NCI-H524 (cell line): ENCODE measurements at regions not wholly inside any gene's neighbourhood (a gene's known extent, or its start where the extent isn't known, plus 50 kb on each side); places are given as distances from the start of the nearest gene placed in this dataset.
"Not testable (repeated sequence)": the region's sequence is repeated elsewhere in the genome, so short reads cannot be mapped to it uniquely, and the experiment has no call there.

Experiments
- DNase-seq, 2 experiments: peaks; one replicate each; lab custom pipeline; 2025; lab: John Stamatoyannopoulos, UW

DNA sequence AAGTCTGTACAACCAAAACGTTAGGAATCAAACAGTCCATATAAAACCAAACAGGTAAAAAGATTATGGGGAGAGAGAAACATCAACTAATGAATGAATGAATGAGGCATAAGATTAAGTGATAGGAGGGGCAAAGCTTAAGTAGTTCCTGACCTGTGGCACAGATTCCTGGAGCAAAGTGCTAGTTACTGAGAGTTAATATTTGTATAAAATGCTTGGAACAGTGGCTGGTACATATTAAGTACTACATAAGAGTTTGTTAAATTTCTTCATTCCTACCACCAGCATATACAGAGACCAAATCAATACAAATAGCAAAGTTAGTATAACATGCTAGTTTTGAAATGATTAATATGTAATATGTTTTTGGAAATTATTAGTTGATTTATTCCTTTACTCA lies 363.7 kb downstream of the ADAM29 start:
- DNase-seq, result no peak

DNA sequence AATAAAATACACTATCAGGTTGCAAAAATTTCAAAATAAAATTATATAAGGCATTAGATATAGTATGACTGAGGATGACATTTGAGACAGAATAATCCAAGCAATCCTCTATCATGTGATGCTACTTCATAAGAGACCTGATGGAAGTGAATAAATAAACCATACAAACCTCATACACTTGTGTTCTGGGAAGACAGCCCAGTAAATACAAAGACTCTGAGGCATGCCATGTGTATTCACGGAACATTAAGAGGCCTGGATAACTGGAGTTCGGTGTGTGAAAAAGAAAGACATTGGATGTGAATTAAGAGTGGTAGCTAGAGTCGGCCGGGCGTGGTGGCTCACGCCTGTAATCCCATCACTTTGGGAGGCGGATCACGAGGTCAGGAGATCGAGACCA lies 364.2 kb downstream of the ADAM29 start:
- no peak for DNase-seq

DNA sequence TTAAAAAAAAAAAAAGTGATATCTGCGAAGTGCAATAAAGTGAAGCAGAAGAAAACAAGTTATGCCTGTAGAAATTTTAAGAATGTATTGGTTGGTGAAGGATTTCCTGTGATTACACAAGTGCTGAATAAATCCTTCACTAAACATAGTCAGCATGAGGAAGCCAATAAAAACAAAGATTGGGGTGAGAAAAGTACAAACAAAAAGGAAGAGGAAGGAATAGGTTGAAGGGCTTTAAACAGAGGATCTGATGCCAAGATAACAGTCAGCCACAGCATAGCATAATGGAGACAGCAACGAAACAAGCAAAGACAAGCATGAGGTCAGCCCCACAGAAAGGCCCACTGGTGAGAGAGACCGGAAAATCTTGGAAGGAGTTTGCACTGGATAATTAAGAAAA lies 372.2 kb downstream of the ADAM29 start:
- DNase-seq, result no peak

DNA sequence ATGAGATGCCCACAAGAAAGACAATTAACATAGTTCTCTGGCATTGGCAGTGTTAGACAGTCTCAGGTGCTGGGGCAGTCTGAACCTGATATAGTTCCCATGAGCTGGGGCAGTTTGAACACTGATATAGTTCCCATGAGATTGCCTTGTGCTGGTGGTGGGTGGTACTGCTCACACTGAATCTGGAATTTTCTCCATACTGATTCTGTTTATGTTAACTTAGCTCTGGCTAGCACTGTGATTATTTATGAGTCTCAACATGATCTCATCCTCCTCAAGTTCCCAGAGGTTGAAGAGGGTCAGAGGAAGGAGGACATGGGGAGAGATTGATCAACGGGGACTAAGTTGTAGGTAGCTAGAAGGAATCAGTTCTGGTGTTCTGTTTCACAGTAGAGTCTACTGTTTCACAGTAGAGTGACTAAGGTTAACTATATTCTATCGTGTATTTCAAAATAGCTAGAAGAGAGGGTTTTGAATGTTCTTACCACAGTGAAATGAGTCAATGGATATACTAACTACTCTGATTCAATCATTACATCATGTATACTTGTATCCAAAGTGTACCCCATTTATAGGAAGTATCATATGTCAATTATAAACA lies 379.9 kb downstream of the ADAM29 start:
- no peak for DNase-seq

DNA sequence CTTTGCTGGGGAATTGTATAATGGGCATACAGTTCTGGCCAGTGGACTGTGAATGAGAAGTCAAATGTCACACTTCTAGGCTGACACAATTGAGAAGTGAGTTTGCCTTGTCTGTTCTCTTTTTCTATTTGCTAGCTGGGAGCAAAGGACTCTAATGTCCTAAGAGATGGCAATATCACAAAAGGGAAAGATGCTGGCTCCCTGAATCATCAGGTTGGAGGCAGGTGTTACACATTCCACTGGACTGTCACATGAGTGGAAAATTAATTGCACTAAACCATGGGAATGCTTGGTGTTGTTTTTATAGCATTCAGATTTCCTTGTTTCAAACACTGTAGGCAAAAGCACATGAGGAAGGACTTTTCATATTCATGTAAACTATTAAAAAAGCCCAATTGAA lies 388.3 kb downstream of the ADAM29 start:
- DNase-seq, result no peak

DNA sequence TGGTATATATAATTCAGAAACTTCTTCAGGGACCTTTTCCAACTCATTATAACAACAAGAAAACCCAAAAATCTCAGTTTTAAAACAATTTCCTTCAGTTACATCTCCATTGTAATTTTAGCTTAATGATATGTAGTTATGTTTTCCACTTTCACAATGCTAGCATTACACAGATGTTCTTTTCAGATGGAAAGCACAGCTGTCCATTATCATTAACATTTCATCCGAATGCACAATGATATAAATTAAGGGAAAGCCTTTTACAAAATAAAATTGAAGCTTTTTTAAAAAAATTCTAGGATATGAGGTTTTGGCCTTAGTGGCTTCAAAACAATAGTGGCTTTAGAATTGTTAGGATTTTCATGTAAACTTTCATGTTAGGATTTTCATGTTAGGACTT lies 389.2 kb downstream of the ADAM29 start:
- DNase-seq, result no peak

DNA sequence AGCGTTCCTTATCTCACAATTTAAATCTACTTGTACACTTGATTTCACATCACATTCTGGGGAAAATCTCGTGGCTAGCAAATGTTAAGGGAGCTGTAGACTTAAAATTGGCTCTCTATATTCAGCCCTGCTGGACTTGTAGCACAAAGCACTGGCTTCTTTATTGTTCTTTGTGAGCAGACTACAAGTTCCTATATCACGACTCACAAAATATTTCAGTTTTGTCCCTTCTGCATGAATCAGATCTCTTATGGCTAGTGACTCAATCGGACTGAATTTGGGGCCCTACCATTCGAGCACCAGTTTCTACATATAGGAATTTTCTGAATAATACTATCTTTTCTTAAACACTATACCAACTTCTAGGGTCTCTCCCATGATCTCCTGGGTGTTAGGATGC lies 390.1 kb downstream of the ADAM29 start:
- no peak for DNase-seq

DNA sequence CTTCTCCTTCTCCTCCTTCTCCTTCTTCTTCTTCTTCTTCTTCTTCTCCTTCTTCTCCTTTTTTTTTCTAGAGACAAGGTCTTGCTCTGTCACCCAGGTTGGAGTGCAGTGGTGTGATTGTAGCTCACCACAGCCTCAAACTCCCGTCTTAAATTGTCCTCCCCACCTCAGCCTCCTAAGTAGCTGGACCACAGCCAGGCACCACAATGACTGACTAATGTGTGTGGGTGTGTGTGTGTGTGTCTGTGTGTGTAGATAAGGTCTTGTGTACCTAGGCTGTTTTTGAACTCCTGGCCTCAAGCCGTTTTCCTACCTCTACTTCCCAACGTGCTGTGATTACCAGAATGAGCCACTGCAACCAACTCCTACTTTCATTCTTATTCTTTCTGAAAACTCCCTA lies 390.9 kb downstream of the ADAM29 start:
- DNase-seq, result no peak

DNA sequence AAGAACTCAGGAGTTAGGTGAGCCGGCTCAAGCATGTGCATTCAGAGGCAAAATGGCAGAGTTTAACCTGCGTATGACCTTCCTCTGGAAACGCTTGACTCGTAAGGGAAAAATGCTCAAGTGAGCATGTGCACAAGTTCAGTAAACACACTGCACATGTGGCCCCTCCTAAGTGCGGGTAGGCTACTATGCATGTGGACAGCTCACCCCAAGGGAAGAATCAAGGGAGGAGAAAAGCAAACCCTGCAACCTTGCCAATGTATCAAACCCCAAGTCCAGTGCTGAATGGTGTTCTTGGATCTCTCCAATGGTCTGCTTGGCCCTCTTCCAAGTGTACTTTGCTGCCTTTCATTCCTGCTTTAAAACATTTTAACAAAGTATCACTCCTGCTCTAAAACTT lies 407.1 kb downstream of the ADAM29 start:
- DNase-seq, result no peak

DNA sequence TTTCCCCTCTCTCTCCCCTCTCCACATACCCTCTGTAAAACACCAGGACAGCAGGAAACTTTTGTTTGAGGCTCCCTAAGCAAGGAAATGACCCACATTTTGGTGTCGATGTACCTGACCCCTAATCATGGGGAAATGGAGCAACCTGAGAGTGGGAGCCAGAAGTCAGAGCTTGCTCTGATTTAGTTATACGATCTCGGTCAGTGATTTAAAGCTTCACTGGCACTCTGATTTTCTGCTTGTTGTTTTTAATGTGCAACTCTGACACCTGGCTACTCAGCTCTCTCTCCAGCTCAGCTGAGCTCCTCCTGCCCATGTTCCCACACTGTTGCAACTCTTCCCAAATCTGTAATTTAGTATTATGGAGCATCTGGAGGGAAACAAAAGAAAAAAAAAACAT lies 408.6 kb downstream of the ADAM29 start:
- no peak for DNase-seq

DNA sequence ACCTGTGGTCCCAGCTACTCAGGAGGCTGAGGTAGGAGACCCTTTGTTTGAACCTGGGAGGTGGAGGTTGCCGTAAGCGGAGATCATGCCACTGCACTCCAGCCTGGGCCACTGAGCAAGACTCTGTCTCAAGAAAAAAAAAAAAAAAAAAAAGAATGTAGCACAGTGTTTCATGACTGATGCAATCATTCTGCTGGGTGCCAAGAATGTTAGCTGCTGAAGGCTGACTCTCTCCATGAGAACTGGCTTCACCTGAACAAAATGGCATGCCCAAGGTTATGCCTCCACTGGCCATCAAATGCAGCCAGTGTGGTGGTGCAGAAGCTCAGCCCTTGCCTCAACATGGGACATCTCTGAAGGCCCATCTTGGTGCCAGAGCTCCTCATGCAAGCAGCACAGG lies 412.1 kb downstream of the ADAM29 start:
- no peak for DNase-seq

DNA sequence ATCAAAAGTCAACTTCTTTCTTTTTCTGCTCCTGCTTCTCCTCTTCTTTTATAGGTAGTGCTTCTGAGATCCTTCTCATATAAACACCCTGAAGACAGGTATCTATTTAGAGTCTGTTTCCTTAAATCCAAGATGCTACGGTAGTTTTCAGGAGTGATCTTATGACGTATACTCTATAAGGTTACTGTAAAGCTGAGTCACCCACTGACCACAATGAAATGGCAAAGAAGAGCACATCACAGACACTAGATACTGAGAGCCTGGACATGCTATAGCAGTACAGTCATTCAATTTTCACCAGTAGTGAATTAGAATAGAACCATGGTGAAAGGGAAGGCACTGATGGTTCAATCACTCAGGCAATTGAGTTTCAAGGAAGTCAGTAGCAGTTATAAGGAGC lies 412.5 kb downstream of the ADAM29 start:
- no peak for DNase-seq

DNA sequence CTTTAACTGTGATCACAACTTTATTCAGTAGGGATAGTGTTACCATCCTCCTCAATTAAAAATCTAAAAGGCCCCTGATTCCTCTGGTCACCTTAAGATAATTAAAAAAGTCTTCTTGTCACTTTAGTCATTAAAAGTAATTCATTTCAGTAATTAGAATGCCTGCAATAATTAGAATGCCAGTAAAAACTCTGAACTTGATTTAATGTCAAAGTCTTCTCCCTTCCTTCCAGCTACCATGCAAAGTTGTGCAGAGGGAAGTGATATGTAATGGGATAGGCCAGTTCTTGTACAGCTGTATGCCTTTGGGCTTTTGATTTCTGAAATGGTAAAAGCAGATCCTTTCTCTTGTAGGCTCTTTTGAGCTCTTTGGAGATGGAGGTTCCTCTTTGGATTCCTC lies 417.2 kb downstream of the ADAM29 start:
- no peak for DNase-seq

DNA sequence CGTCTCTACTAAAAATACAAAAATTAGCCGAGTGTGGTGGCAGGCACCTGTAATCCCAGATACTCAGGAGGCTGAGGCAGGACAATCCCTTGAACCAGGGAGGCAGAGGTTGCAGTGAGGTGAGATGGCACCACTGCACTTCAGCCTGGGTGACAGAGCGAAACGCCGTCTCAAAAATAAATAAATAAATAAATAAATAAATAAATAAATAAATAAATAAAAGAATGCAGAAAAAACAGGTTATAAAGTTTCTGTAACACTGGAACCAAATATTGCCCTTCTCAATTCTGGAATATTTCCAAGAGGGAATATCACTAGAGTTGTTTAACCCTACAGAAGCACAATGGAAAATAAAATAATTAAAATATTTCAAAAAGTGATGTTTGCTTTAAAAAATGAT lies 418.4 kb downstream of the ADAM29 start:
- not testable (repeated sequence) for DNase-seq

DNA sequence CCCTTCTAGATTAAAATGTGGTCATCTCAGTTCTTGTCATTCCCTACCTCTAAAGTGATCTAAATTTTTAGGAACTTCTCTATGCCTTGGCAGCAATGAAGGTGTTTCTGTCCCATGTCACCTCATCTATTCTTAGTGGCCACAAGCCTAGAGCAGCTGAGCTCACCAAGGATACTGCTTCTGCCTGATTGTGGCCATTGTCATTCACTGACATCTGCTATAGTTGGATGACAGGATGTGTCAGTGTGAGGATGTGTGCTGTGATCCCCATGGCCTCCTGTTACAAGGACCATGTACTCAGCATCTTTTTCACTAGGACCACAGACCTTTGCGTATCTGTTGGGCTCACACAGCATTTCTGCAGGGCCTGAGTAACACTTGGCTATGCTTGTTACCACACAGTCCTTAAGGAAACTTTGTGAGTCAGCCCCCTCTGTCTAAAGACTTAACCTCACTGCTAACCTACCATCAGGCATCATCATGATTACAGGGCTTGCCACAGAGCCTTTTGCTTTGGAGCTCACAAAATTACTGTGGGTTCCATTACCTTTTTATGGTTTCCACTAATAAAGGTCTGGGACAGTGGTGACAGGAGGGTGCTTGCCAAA lies 421.0 kb downstream of the ADAM29 start:
- no peak for DNase-seq

DNA sequence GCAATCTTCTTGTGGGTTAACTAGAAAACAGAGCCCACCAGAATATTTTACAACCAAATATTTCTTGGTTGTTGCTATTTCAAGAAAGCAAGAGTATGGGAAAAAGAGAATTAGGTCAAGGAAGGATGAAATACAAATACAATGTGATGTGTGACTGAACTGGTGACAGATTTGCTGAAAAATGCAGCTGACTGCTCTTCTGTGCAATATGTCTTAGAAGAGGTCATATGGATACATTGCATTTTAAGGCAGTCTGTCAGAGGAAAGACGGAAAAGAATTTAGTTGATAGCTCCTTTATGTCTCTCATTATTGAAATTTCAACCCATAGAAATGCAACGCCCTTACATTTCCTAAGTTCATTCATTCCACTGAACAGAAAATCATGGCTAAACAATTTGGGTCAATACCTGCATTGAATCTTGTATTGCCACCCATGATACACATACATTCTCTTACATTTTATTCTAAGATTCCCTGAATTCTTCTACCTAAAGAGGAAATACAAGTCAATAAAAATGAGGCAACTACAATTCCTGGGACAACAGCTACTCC lies 423.1 kb downstream of the ADAM29 start:
- DNase-seq, result no peak

DNA sequence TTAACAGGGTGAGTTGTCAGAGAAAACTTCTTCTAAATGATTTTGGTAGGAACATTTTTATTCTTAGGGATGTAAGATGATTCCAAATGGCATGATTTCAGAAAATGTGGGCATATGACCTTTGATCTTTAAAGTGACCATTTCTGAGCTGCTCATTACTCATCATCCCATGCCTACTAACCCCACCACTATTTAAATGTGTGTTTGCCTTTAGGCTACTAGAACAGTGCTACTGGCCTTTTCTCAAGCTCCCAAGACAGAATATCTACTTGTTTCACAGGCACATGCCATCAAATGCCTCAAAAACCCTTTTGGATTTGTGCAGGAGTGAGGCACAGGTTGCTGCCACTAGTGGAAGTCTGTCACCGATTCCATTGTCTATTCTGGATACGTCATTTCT lies 428.2 kb downstream of the ADAM29 start:
- no peak for DNase-seq

DNA sequence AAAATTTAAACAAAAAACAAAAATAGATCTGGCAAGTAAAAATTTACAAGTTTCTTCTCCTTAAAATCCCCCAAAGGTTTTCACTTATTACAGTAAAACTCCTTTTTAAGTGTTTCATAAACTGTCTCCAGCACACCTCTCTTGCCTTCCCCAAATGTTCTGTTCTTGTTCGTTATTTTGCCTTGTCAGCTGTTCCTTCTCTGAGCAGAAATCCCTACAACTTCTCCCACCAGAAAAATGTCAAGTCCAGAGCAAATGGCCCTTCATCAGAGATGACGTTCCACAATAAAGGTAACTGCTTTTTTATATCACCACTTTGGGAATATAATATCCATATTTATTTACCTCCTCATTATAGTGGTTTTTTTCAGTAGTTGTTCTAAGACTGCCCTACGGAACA lies 432.1 kb downstream of the ADAM29 start:
- DNase-seq, result no peak

DNA sequence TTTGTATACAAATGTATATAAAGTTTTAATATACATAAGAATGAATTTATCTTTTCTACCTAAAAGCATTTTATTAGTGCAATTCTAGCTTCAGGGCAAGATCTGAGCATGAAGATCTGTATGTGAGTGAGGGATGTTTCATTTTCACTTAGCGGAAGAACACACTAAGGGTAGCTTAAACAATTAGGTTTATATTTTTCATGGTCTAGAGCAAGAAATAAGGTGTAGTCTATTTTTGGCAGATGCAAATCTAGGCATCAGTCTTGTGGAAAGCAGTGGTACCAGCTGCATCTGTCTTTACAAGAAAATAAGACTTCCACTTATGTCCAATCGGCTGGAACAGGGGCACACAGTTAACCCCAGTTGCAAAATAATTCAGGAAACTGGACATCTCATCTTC lies 433.3 kb downstream of the ADAM29 start:
- peak in 1 of 2 experiments; percentile 16 for DNase-seq

DNA sequence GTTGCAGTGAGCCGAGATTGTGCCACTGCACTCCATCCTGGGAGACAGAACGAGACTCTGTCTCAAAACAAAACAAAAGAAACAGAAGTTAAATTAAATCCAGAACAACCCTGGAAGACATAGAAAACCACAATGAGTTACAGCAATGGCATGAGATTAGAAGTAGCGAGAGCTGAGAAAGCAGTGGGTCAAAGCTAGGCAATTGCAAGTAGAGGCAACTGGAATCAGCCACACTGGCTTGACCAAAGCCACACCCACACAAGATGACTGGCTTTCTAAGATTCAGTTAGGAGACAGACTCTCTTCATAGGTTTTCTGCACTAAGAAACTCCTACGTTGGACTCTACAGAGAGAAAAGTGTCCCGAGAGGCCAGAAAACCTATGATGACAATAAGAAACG lies 443.0 kb downstream of the GPM6A start:
- no peak for DNase-seq

DNA sequence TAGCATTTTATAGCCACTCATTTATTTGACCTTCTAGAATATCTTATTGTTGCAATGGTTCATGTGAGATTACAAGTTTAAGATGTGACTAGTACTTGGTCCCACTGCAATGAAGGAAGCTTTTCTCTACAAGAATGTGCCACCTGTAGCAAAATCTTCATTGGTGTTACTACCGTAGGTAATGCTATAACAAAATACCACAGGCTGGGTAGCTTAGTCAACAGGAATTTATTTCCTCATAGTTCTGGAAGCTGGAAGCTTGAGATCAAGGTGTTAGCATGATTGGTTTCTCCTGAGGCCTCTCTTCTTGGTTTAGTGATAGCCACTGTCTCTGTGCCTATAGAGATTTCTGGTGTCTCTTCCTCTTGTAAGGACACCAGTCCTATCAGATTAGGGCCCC lies 441.0 kb downstream of the GPM6A start:
- DNase-seq, result no peak

DNA sequence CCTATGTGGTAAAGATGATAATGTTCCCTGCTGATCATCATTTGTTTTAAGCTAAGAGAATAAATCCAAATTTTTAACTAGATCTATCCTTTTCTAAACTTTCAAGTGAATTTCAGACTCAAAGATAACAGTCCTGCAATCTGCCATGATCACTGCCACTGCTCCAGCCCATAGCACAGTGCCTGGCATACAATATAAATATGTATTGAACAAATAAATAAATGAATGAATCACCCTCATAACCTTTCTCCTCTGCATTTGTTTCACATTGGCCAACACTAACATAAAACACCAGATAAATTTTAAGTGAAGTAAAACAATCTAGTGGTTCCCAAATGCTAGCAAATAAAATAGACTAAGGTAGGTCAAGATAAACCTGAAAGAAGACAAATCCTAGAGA lies 439.0 kb downstream of the GPM6A start:
- no peak for DNase-seq

DNA sequence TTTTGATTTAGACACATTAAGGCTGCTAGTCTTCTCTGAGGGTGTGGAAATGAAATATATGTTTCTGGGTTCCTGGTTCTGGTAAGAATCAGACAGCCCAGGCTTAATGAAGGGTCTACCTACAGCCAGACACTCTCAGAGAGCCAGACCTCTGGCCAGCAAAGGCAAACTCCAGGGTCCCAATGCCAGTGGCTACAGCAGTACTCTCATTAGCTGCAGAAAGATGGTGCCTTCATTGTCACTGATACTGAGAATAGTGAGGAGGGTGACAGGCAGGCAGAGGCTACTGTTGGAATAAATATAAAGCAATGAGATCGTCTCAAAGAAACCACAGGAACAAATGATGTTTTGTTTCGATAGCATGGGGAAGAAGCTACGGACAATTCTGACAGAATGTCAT lies 437.6 kb downstream of the GPM6A start:
- DNase-seq, result no peak

DNA sequence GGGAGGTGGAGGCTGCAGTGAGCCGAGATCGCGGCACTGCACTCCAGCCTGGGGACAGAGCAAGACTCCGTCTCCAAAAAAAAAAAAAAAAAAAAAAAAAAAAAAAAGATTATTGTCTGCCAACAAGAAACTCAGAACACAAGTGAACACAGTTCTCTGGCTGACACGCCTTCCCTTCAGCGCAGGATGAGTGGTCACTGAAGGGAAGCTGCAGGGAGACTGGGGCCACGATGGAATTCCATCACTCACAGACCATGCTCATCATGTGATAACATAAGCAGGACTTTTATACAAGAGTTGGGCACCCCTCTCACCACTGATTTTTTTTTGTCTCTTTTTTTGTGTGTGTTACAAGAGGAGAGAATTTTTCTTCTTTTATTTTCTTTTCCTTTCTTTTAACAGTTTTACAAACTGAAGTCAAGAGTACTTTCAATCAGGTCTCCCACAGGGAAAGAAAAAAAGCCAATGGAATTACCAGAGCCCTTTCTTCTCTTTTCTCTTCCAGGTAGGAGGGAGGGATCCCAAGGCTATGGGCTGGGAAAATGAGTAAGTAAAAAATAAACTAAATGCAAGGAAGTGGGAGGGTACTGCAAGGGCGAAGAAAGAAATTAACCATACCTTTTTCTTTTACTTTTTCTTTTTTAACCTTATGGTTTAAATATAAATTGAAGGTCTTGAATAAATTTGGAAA lies 435.6 kb downstream of the GPM6A start:
- no peak for DNase-seq
